GM12878 (cell line): ENCODE measurements at regions not wholly inside any gene's neighbourhood (a gene's known extent, or its start where the extent isn't known, plus 50 kb on each side); places are given as distances from the start of the nearest gene placed in this dataset.

Experiments used
- CREB1 ChIP-seq: IDR thresholded peaks from 2 replicates; pipeline ENCODE4 v1.6.1; 2012; ENCODE audit warnings: low read depth, mild to moderate bottlenecking, inconsistent platforms
- MXI1 ChIP-seq: fragments of 150-350 bp; IDR thresholded peaks from 2 replicates; pipeline ENCODE4 v1.6.1; 2011; ENCODE audit warnings: low read depth, mild to moderate bottlenecking, inconsistent platforms, low read length, improper control_type of control experiment
- RAD51 ChIP-seq: fragments of 450-650 bp; IDR thresholded peaks from 2 replicates; pipeline ENCODE4 v1.6.1; 2016; ENCODE audit warnings: moderate library complexity, mild to moderate bottlenecking, inconsistent platforms
- SREBF2 ChIP-seq: IDR thresholded peaks from 2 replicates; pipeline ENCODE4 v1.6.1; 2012; ENCODE audit warnings: mild to moderate bottlenecking, low read length
- SUZ12 ChIP-seq: fragments of 200-600 bp; sonication (generic); IDR thresholded peaks from one replicate; pipeline ENCODE4 v1.6.1; 2018; ENCODE audit warnings: antibody characterized with exemption, mild to moderate bottlenecking; ENCODE audit not compliant: unreplicated experiment
- TF ChIP-seq, protein P1 (sequence below): IDR thresholded peaks from 2 replicates; pipeline ENCODE4 v1.6.1; 2012; ENCODE audit warnings: low read depth, low read length, improper control_type of control experiment
- TF ChIP-seq, protein P2 (sequence below): IDR thresholded peaks from 2 replicates; pipeline ENCODE4 v1.6.1; 2012; ENCODE audit warnings: low read depth, low read length, improper control_type of control experiment
- TF ChIP-seq, protein P3 (sequence below), 3 experiments: IDR thresholded peaks in 2 of 3; conservative IDR thresholded peaks in 1 of 3; 2 replicates each; pipeline ENCODE4 v1.5.1; 2011; ENCODE audit warnings: low read depth in 3 of 3, low read length in 3 of 3, mild to moderate bottlenecking in 3 of 3, control low read depth in 2 of 3, moderate library complexity in 2 of 3, inconsistent platforms in 1 of 3, mixed read lengths in 1 of 3; ENCODE audit not compliant: control insufficient read depth in 2 of 3, insufficient read depth in 1 of 3; ENCODE audit errors: extremely low read depth in 1 of 3
- TF ChIP-seq, protein P4 (sequence below): IDR thresholded peaks from 2 replicates; pipeline ENCODE4 v1.6.1; 2012; ENCODE audit warnings: mild to moderate bottlenecking, low read depth, low read length

DNA sequence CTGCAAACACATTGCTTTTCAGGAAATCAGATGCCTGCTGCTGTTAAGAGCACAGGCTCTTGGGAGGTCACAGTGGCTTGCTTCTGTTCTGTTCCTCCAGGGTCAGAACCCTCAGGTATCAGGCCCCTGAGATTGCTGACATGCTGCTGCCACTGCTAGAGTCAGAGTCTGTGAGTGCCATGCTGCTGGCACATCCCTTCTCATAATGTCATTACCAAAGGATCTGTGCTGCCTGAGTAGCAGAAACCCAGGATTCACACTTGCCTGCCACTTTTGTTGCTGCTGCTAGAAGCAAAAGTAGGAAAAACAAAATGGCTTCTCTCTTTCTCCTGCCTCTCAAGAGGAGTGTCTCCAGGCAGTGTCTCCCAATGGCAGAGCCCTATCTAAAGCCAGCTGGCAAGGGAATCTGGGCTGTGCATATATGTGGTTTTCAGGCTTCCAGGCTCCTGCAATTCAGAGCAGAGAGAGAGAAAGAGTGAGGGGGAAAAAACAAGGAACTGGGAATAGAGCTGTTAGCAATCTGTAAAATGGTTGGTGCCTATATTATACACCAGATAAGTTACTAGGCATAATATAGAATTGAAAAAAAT, 180.3 kb downstream of the MYCN start:
- TF ChIP-seq, protein P1, sequence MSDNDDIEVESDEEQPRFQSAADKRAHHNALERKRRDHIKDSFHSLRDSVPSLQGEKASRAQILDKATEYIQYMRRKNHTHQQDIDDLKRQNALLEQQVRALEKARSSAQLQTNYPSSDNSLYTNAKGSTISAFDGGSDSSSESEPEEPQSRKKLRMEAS: no peak
- TF ChIP-seq CREB1: no peak
- no peak for TF ChIP-seq RAD51
- TF ChIP-seq MXI1: no peak
- TF ChIP-seq, protein P2, sequence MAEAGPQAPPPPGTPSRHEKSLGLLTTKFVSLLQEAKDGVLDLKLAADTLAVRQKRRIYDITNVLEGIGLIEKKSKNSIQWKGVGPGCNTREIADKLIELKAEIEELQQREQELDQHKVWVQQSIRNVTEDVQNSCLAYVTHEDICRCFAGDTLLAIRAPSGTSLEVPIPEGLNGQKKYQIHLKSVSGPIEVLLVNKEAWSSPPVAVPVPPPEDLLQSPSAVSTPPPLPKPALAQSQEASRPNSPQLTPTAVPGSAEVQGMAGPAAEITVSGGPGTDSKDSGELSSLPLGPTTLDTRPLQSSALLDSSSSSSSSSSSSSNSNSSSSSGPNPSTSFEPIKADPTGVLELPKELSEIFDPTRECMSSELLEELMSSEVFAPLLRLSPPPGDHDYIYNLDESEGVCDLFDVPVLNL: no peak
- TF ChIP-seq, protein P3, sequence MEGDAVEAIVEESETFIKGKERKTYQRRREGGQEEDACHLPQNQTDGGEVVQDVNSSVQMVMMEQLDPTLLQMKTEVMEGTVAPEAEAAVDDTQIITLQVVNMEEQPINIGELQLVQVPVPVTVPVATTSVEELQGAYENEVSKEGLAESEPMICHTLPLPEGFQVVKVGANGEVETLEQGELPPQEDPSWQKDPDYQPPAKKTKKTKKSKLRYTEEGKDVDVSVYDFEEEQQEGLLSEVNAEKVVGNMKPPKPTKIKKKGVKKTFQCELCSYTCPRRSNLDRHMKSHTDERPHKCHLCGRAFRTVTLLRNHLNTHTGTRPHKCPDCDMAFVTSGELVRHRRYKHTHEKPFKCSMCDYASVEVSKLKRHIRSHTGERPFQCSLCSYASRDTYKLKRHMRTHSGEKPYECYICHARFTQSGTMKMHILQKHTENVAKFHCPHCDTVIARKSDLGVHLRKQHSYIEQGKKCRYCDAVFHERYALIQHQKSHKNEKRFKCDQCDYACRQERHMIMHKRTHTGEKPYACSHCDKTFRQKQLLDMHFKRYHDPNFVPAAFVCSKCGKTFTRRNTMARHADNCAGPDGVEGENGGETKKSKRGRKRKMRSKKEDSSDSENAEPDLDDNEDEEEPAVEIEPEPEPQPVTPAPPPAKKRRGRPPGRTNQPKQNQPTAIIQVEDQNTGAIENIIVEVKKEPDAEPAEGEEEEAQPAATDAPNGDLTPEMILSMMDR (IDR thresholded peaks at IDR 0.05 in 2 of 3, conservative IDR thresholded peaks at IDR 0.05 in 1 of 3; ENCODE audit: control insufficient read depth in 2 of 3, extremely low read depth in 1 of 3, insufficient read depth in 1 of 3, low read depth in 3 of 3, low read length in 3 of 3): no peak
- no peak for TF ChIP-seq SUZ12
- TF ChIP-seq, protein P4, sequence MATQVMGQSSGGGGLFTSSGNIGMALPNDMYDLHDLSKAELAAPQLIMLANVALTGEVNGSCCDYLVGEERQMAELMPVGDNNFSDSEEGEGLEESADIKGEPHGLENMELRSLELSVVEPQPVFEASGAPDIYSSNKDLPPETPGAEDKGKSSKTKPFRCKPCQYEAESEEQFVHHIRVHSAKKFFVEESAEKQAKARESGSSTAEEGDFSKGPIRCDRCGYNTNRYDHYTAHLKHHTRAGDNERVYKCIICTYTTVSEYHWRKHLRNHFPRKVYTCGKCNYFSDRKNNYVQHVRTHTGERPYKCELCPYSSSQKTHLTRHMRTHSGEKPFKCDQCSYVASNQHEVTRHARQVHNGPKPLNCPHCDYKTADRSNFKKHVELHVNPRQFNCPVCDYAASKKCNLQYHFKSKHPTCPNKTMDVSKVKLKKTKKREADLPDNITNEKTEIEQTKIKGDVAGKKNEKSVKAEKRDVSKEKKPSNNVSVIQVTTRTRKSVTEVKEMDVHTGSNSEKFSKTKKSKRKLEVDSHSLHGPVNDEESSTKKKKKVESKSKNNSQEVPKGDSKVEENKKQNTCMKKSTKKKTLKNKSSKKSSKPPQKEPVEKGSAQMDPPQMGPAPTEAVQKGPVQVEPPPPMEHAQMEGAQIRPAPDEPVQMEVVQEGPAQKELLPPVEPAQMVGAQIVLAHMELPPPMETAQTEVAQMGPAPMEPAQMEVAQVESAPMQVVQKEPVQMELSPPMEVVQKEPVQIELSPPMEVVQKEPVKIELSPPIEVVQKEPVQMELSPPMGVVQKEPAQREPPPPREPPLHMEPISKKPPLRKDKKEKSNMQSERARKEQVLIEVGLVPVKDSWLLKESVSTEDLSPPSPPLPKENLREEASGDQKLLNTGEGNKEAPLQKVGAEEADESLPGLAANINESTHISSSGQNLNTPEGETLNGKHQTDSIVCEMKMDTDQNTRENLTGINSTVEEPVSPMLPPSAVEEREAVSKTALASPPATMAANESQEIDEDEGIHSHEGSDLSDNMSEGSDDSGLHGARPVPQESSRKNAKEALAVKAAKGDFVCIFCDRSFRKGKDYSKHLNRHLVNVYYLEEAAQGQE: no peak
- no peak for TF ChIP-seq SREBF2
